WTC11 (cell line): ENCODE measurements at regions not wholly inside any gene's neighbourhood (a gene's known extent, or its start where the extent isn't known, plus 50 kb on each side); places are given as distances from the start of the nearest gene placed in this dataset.

Source experiments
- ATAC-seq: fragments of 200-7000 bp; cut with Tn5 transposase; 2 replicates; pipeline ENCODE4 v1.10.0; 2021; ENCODE audit warnings: mild to moderate bottlenecking, moderate library complexity
- CTCF ChIA-PET: fragments of 300-600 bp; sonication (Branson Sonifier 250); formaldehyde crosslinking; loops from one replicate; lab custom pipeline; 2021; ENCODE audit warnings: antibody characterized with exemption; lab: Charles Lee
- POLR2A ChIA-PET: fragments of 350-600 bp; sonication (Branson Sonifier 250); formaldehyde crosslinking; loops from one replicate; lab custom pipeline; 2021; ENCODE audit warnings: antibody characterized with exemption; lab: Charles Lee
- DNase-seq: peaks from one replicate; pipeline ENCODE4 v3.0.0; 2021; ENCODE audit warnings: low spot score
- H3K27ac Mint-ChIP-seq: 2 replicates; pipeline ENCODE4 v1.8.0; 2021; ENCODE audit warnings: mixed read lengths
- H3K27me3 Mint-ChIP-seq: 2 replicates; pipeline ENCODE4 v1.8.0; 2021; ENCODE audit warnings: low read depth, mild to moderate bottlenecking, moderate library complexity, mixed read lengths
- H3K36me3 Mint-ChIP-seq: 2 replicates; pipeline ENCODE4 v1.8.0; 2021; ENCODE audit warnings: mixed read lengths
- H3K4me1 Mint-ChIP-seq: 2 replicates; pipeline ENCODE4 v1.8.0; 2022; ENCODE audit warnings: mixed read lengths
- H3K4me3 Mint-ChIP-seq: 2 replicates; pipeline ENCODE4 v1.8.0; 2021; ENCODE audit warnings: mild to moderate bottlenecking, moderate library complexity, mixed read lengths
- H3K9me3 Mint-ChIP-seq: 2 replicates; pipeline ENCODE4 v1.8.0; 2021; ENCODE audit warnings: mixed read lengths
- ATF1 ChIP-seq: sonication (generic); formaldehyde crosslinking; IDR thresholded peaks from 2 replicates; pipeline ENCODE4 v1.8.1; 2023; ENCODE audit warnings: mild to moderate bottlenecking, moderate library complexity, missing genetic modification reagents
- ATF2 ChIP-seq: sonication (generic); formaldehyde crosslinking; IDR thresholded peaks from 2 replicates; pipeline ENCODE4 v1.8.1; 2022; ENCODE audit warnings: low read depth, missing genetic modification reagents, borderline replicate concordance
- CTCF ChIP-seq: fragments of 200-600 bp; IDR thresholded peaks from 2 replicates; pipeline ENCODE4 v1.8.0; 2022; ENCODE audit warnings: antibody characterized with exemption
- ESRRA ChIP-seq: sonication (generic); formaldehyde crosslinking; IDR thresholded peaks from 2 replicates; pipeline ENCODE4 v1.8.1; 2022; ENCODE audit warnings: mild to moderate bottlenecking, missing genetic modification reagents, borderline replicate concordance
- FOXK1 ChIP-seq: sonication (generic); formaldehyde crosslinking; IDR thresholded peaks from 2 replicates; pipeline ENCODE4 v1.8.0; 2022; ENCODE audit warnings: mild to moderate bottlenecking, moderate library complexity, missing genetic modification reagents
- FOXP1 ChIP-seq: sonication (generic); formaldehyde crosslinking; IDR thresholded peaks from 2 replicates; pipeline ENCODE4 v1.8.0; 2022; ENCODE audit warnings: missing genetic modification reagents, mild to moderate bottlenecking, moderate library complexity, borderline replicate concordance
- HMGA2 ChIP-seq: fragments of 250-450 bp; sonication (Bioruptor Pico); IDR thresholded peaks from 2 replicates; pipeline ENCODE4 v1.4.0; 2021; ENCODE audit warnings: mild to moderate bottlenecking, moderate library complexity
- MLX ChIP-seq: sonication (generic); formaldehyde crosslinking; IDR thresholded peaks from 2 replicates; pipeline ENCODE4 v1.8.1; 2023; ENCODE audit warnings: mild to moderate bottlenecking, missing genetic modification reagents, moderate library complexity
- NFE2L1 ChIP-seq: sonication (generic); formaldehyde crosslinking; IDR thresholded peaks from 2 replicates; pipeline ENCODE4 v1.8.1; 2023; ENCODE audit warnings: missing genetic modification reagents
- TP53 ChIP-seq: sonication (generic); formaldehyde crosslinking; IDR thresholded peaks from 2 replicates; pipeline ENCODE4 v1.8.1; 2023; ENCODE audit warnings: mild to moderate bottlenecking, missing genetic modification reagents
- USF1 ChIP-seq: sonication (generic); formaldehyde crosslinking; IDR thresholded peaks from 2 replicates; pipeline ENCODE4 v1.8.0; 2022; ENCODE audit warnings: mild to moderate bottlenecking, missing genetic modification reagents
- USF2 ChIP-seq: sonication (generic); formaldehyde crosslinking; IDR thresholded peaks from 2 replicates; pipeline ENCODE4 v1.8.1; 2023; ENCODE audit warnings: mild to moderate bottlenecking, missing genetic modification reagents, moderate library complexity
- ZNF281 ChIP-seq: sonication (generic); formaldehyde crosslinking; IDR thresholded peaks from 2 replicates; pipeline ENCODE4 v1.8.0; 2023; ENCODE audit warnings: mild to moderate bottlenecking, missing genetic modification reagents
- ZNF317 ChIP-seq: sonication (generic); formaldehyde crosslinking; IDR thresholded peaks from 2 replicates; pipeline ENCODE4 v1.8.1; 2023; ENCODE audit warnings: low read depth, mild to moderate bottlenecking, moderate library complexity, missing genetic modification reagents, borderline replicate concordance
- ZNF425 ChIP-seq: fragments of 250-450 bp; sonication (Bioruptor Pico); conservative IDR thresholded peaks from 2 replicates; pipeline ENCODE4 v1.9.0; 2021; ENCODE audit warnings: mild to moderate bottlenecking
- ZNF512 ChIP-seq: sonication (generic); formaldehyde crosslinking; IDR thresholded peaks from 2 replicates; pipeline ENCODE4 v1.8.1; 2022; ENCODE audit warnings: missing genetic modification reagents, borderline replicate concordance
- ZSCAN18 ChIP-seq: fragments of 250-450 bp; sonication (Bioruptor Pico); IDR thresholded peaks from 2 replicates; pipeline ENCODE4 v2.1.2; 2022; ENCODE audit warnings: mild to moderate bottlenecking, moderate library complexity

GRCh38 chr18:27787547-27787946 is 389.4 kb downstream of the CDH2 start:
- no peak for TF ChIP-seq ZNF317 (CRISPR knock-in tag)
- TF ChIP-seq MLX (CRISPR knock-in tag) = no peak
- TF ChIP-seq ESRRA (CRISPR knock-in tag) = no peak
- TF ChIP-seq TP53 (CRISPR knock-in tag) = no peak
- no peak for TF ChIP-seq ZNF425 (CRISPR knock-in tag)
- no peak for TF ChIP-seq NFE2L1
- no peak for TF ChIP-seq ZSCAN18 (CRISPR knock-in tag)
- TF ChIP-seq ATF1 (CRISPR knock-in tag) = no peak
- TF ChIP-seq HMGA2 = no peak
- TF ChIP-seq FOXK1 (CRISPR knock-in tag) = no peak
- TF ChIP-seq USF2 (CRISPR knock-in tag) = no peak
- no peak for TF ChIP-seq ZNF512 (CRISPR knock-in tag)
- no peak for TF ChIP-seq USF1 (CRISPR knock-in tag)
- no peak for TF ChIP-seq ATF2
- TF ChIP-seq FOXP1 (CRISPR knock-in tag) = no peak
- no peak for TF ChIP-seq CTCF
- TF ChIP-seq ZNF281 = no peak
- TF ChIP-seq, all 79 proteins: peak for 0
- H3K4me3 Mint-ChIP-seq = no peak overlapping the region
- DNase-seq (no peak), ATAC-seq (no peak)
- CTCF ChIA-PET = no interaction called here
- H3K9me3 Mint-ChIP-seq = peaks cover 8% of the 10 kb centered on the region; the same call in 1 of the 2 replicates
- no peak overlapping the region for H3K27ac Mint-ChIP-seq
- no peaks in the 10 kb centered on the region for H3K36me3 Mint-ChIP-seq
- POLR2A ChIA-PET = no interaction called here
- H3K27me3 Mint-ChIP-seq = 0 out of 2 replicates have a peak, but pooled peaks cover 2% of the 10 kb centered on the region
- peaks cover 17% of the 10 kb centered on the region for H3K4me1 Mint-ChIP-seq
